Retinal pigment epithelial cell (primary cell): ENCODE measurements at regions not wholly inside any gene's neighbourhood (a gene's known extent, or its start where the extent isn't known, plus 50 kb on each side); places are given as distances from the start of the nearest gene placed in this dataset.

Experiments
- DNase-seq: peaks from one replicate; pipeline ENCODE4 v3.0.0-alpha.2; 2010; ENCODE audit warnings: low read depth
- H3K4me3 ChIP-seq: 2 replicates; pipeline ENCODE4 v1.5.1; 2011; ENCODE audit warnings: mild to moderate bottlenecking, low read length, control low read depth, moderate library complexity
- CTCF ChIP-seq: conservative IDR thresholded peaks from 2 replicates; pipeline ENCODE4 v1.5.1; 2011; ENCODE audit warnings: low read depth, low read length, control low read depth, inconsistent platforms

- TF ChIP-seq CTCF, result no peak
- no peak for DNase-seq
- H3K4me3 ChIP-seq, result no peak overlapping the region
Observed at GRCh38 chr13:85930108-85930507, 130.9 kb upstream of the SLITRK6 start.

DNA sequence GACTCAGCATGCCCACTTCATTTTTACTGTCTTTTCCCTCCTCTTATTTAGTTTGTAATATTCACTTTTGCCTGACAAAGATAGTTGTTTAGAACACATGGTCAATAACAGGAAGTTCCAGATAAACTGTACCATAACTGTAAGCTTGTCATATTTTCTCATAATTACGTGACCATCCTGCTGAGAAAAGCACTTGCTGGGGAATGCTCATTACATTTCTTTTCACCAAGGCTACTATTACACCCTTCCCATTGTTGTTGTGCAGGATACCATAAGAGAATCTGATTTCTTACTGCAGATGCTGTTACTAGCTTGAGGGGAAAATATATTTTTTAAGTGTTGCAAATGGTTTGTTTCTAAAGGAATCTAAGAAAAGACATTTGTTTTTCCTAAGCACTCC lies 111.7 kb upstream of the SLITRK6 start:
- TF ChIP-seq CTCF, result no peak
- no peak overlapping the region for H3K4me3 ChIP-seq
- no peak for DNase-seq

DNA sequence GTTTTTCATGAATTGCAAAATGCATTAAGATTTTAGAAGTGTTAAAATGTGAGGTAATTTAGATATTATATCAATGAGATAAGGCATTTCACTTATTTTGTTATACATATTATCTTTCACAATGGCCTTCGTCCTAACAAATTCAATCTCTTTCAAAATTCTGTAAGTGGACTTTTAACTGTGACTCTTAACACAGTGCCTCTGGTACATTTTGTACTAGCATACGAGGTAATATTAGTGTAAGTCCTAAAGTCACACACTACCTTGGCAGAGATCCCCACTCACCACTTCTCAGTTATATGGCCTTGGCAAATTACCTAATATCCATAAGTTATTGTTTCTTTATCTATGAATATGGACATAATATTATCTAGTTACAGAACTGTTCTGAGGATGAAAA lies 101.3 kb upstream of the SLITRK6 start:
- H3K4me3 ChIP-seq, result no peak overlapping the region
- no peak for DNase-seq
- TF ChIP-seq CTCF, result no peak

GRCh38 chr13:85896516-85897450 lies 97.6 kb upstream of the SLITRK6 start:
- peak; percentile 33 for TF ChIP-seq CTCF
- no peak for DNase-seq
- no peak overlapping the region for H3K4me3 ChIP-seq

GRCh38 chr13:85887406-85887805 lies 88.2 kb upstream of the SLITRK6 start:
- TF ChIP-seq CTCF, result no peak
- H3K4me3 ChIP-seq, result no peak overlapping the region
- DNase-seq, result no peak

GRCh38 chr13:85879014-85879413 lies 79.8 kb upstream of the SLITRK6 start:
- H3K4me3 ChIP-seq, result no peak overlapping the region
- TF ChIP-seq CTCF, result no peak
- no peak for DNase-seq

GRCh38 chr13:85864963-85865530 lies 65.8 kb upstream of the SLITRK6 start:
- no peak overlapping the region for H3K4me3 ChIP-seq
- peak; percentile 4 for DNase-seq

More at GRCh38 chr13:85864963-85865530, 65.8 kb upstream of the SLITRK6 start:
- TF ChIP-seq CTCF, result peak; percentile 71
